DMS153 treated with DMSO at 0.1 percent for 48 hours (cell line): ENCODE measurements at regions not wholly inside any gene's neighbourhood (a gene's known extent, or its start where the extent isn't known, plus 50 kb on each side); places are given as distances from the start of the nearest gene placed in this dataset.

Source experiments
- DNase-seq: peaks from one replicate; lab custom pipeline; 2025; ENCODE audit not compliant: unreplicated experiment; lab: John Stamatoyannopoulos, UW

GRCh38 chr4:20351360-20352162 is 99.9 kb downstream of the SLIT2 start:
- DNase-seq = no peak

DNA sequence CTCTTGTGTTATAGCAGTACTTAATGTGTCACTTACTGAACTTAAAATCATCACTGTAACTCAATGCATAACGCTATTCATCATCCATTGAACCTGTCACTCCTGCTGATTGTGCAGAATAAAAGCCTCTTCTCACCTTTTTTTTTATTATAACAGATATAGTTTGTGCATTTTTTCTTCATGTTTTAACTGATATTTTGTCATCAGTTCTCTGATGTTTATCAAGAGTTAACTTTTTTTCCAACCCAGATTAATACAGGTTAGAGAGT is 100.4 kb downstream of the SLIT2 start:
- no peak for DNase-seq

DNA sequence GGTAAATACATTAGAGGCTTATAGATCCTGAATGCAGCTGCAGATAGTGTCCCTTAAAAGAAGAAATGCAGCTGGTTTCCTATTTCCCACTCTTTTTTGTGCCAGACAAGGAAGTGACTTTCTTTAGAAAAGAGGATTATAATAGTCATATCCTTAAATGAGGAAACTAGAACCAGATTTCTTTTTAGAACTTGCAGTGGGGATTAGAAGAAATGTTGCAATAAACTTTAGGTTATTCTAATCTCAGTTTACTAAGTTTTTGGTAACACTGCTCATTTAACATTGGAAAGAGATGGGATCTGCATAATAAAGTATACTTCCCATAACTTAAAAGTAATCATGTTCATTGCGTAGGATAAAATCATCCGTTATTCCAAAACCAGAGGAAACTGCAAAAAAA is 101.9 kb downstream of the SLIT2 start:
- no peak for DNase-seq

- no peak for DNase-seq
Measured at GRCh38 chr4:20354120-20354519, 102.4 kb downstream of the SLIT2 start.

GRCh38 chr4:20356565-20356964 is 104.9 kb downstream of the SLIT2 start:
- DNase-seq = peak; percentile 54

GRCh38 chr4:20358110-20358509 is 106.4 kb downstream of the SLIT2 start:
- DNase-seq = no peak

DNA sequence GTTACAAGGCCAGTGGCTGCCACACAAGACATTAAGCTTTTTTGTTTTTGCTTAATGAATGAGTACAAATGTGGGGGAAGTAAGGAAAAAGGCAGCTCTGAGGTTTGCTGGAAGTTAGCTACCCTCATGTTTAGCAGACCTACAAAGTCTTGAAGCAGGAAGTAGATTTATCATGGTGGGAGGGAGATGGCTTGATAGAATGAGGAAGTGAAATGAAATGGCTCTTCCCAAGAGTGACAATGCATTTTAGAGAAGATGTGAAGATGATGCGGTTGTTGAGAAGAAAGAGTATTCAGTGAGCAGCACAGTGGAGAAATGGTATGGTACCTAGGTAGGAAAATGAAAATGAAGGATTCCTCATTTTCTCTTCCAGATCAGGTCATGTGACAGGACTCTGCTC is 108.0 kb downstream of the SLIT2 start:
- no peak for DNase-seq

- no peak for DNase-seq
Measured at GRCh38 chr4:20362148-20362547, 110.4 kb downstream of the SLIT2 start.

GRCh38 chr4:20364969-20365368 is 113.3 kb downstream of the SLIT2 start:
- DNase-seq = no peak

DNA sequence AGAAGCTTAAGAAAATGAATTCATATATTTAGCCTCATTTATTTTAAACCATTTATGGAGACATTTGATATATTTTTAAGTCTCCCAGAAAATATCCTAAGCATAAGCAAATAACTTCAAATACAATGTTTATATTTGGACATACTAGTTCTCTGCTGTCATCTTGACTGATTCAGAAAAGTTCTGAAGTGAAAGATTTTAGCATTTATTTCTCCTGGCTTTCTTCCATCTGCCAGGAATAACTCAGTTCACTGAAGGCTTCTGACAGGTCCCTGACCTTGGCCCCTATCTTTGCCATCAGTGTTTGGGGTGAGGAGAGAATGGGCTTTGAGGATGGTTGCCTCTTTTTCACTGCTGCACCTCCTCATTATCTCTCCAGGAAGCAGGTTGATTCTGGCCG is 115.7 kb downstream of the SLIT2 start:
- no peak for DNase-seq

- no peak for DNase-seq
Measured at GRCh38 chr4:20368926-20369325, 117.2 kb downstream of the SLIT2 start.

- no peak for DNase-seq
Measured at GRCh38 chr4:20370274-20370673, 118.6 kb downstream of the SLIT2 start.

DNA sequence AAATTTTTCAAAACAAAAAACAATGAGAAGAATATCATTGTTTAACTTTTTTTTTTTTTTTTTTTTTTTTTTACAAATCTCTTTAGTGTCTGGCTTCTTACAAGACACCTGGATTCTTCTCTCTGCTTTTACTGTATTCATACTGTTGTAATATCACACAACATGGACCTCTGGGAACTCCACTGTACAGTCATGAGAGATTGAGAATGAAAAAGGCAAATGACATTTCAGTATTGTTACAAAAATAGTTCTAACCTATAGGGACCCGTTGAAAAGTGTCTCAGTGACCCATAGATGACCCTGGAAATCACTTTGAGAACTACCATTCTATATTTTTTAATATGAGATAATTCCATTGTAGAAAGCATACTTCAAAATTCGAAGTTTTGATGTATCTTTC is 124.4 kb downstream of the SLIT2 start:
- no peak for DNase-seq

DNA sequence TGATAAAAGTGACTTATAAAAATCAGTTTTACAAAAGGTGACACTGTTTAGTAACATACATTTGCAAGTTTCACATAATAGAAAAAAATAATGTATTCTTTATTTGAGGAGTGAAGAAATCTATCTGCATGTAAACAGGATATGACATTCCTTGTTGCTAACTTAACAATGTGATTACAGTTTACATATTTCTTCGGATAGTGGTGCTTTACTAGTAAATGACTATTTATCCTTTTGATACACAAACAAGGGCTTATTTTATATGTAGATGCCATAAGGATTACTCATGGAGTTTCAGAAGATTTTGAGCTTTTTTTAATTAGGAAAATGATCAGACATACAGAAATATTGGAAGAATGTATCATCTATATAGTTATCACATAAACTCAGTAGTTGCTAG is 126.5 kb downstream of the SLIT2 start:
- DNase-seq = no peak

GRCh38 chr4:20381005-20381404 is 129.3 kb downstream of the SLIT2 start:
- no peak for DNase-seq

- DNase-seq = no peak
Measured at GRCh38 chr4:20383283-20383682, 131.6 kb downstream of the SLIT2 start.

GRCh38 chr4:20383969-20384368 is 132.3 kb downstream of the SLIT2 start:
- DNase-seq = no peak

DNA sequence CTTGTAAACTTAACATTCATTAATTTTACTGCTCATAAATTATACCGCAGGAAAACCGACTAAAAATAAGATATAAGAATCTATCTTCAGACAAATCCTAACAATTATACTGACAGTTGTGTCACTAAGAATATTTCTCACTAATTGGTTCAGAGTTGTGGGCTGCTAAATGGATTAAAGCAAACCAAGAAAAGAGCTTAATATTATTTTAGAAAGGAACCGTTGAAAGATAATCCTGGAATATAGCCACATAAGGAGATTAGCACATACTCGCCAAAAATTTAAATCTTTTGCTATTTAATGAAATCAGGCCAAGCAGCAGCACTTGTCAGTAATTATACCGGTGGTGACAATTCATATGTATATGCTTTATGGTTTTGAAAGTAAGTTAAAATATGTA is 132.8 kb downstream of the SLIT2 start:
- DNase-seq = no peak

DNA sequence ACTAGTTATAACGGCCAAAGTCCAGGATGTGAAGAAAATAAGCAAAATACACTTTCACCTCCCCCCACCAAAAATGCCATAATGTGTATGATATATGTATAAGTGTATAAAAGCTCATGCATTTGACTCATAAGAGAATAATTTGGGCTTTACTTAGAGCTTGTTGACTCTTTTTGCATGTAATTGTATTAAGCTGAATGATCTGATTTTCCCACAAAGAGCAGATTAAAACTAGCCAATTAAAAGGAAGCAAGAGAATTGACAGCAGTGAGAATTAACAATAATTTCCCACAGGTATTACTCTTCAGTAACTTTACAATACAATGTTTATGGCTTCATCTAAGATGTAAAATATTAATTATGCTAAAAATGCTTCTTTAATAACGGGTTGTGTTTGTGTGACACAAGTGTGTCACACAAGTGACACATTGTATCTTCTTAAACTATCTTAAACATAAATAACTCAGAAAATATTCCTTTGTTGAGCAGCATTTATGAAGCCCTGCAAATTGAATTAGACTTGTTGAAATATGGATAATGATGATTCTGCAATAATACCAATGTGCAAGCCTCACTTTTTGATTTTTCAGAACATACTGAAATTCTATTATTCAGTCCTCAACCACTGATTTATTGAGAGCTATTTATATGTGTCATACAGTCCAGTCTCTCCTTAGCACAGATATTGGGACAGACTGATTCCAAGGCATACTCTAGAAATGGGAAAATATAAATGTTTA is 134.5 kb downstream of the SLIT2 start:
- no peak for DNase-seq

DNA sequence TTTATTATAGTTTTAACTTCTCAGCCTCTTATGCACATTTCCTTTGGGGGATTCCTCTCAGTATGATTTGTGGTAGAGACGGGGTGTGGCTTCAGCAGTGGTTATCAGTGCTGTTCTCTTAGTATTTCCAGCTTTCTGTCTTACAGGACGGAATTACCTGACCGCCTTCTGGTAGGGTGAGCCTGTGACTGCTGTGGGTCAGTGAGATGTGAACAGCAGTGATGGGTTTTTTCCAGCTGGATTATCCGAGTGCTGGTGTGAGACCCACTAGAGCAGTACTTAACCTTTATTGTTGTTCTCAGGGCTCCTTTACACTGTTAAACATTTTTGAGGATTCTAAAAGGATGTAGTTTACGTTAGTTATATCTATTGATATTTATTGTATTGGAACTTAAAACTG is 135.2 kb downstream of the SLIT2 start:
- no peak for DNase-seq

GRCh38 chr4:20391198-20391597 is 139.5 kb downstream of the SLIT2 start:
- DNase-seq = no peak

GRCh38 chr4:20391912-20392311 is 140.2 kb downstream of the SLIT2 start:
- no peak for DNase-seq
